GM18858 (cell line): ENCODE measurements at regions not wholly inside any gene's neighbourhood (a gene's known extent, or its start where the extent isn't known, plus 50 kb on each side); places are given as distances from the start of the nearest gene placed in this dataset.
"Not testable (repeated sequence)": the region's sequence is repeated elsewhere in the genome, so short reads cannot be mapped to it uniquely, and the experiment has no call there.

Experiments
- ATAC-seq: cut with Tn5 transposase; IDR thresholded peaks from one replicate; pipeline ENCODE4 v1.9.1; 2021; ENCODE audit not compliant: unreplicated experiment

- ATAC-seq, result no peak
Observed at GRCh38 chr1:60891281-60891680, 191.1 kb upstream of the NFIA start.

- no peak for ATAC-seq
Observed at GRCh38 chr1:60890664-60891063, 191.7 kb upstream of the NFIA start.

DNA sequence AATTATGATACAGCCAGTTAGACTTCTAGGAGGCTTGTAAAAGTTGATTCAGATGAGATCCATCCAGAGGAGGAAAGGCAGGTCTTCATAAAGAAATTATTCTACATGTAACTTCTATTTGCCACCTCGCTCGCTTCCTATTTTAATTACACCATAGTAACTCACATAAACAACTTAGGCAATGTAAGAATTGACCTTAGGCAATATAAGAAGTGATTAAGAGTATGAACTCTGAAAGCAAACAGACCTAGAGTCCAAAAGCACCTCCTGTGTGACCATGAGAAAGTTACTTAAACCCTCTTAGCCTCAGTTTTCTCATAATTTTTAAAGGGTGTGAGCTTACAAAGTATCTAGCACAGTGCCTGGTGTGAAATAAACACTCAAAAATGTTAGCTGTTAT, 192.7 kb upstream of the NFIA start:
- ATAC-seq, result no peak

GRCh38 chr1:60888126-60888525, 194.2 kb upstream of the NFIA start:
- no peak for ATAC-seq

DNA sequence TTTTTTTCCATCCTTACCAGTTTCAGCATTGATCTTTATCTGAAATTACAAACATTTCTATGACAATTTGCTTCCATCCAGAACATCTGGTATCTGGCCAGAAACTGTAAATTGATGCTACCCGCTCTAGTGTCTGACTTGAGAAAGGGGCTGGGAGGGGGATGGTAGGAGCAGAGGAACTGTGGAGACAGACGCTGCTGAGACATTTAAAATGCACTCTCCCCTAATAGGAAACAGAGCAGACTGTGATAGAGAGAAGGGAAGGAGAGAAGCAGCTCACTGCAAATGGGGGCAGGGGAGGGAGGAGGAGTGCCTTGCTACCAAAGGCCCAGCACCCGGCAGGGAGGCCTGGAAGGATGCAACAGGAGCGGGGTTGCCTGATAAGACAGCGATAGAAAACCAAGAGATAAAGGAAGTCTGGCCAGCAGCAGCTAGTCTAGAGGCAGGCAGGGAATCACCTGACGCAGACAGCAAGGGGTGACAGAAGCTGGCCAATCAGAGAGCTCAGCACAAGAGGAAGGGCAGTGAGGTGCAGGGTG, 195.5 kb upstream of the NFIA start:
- no peak for ATAC-seq

DNA sequence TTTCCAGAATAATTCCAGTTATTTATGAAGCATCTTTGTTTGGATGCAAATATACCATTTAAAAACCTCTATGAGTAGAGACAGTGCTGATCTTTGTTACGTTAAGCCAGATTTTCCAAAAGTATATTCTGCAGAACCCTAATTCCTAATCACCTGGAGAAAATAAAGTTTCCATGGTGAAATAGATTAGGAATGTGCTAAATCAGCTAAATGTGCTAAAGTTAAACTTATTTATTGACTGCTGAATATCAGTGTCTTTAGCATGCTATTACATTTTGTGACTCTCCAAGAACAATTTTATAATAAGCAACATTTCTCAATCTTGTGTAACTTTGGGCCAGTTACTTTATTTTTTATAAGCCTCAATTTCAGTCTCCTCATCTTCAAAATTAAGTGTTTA, 196.3 kb upstream of the NFIA start:
- ATAC-seq, result no peak

- no peak for ATAC-seq
Observed at GRCh38 chr1:60880202-60880601, 202.2 kb upstream of the NFIA start.

DNA sequence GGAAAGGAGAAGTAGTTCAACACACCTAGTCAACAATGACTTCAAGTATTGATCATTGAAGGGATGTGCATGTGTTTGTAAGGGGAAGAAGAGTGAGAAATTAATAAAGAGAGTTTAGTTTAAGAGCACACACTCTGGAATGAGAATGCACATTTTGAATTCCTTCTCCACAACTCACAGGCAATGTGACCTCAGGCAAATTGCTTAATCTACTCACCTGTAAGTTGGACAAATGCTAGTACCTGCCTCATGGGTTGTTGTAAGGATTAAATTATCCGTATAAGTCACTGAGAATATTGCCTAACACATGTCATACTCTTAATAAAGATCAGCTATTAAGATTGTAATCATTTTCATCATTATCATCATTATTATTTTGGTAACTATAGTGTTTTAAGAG, 204.0 kb upstream of the NFIA start:
- ATAC-seq, result no peak

DNA sequence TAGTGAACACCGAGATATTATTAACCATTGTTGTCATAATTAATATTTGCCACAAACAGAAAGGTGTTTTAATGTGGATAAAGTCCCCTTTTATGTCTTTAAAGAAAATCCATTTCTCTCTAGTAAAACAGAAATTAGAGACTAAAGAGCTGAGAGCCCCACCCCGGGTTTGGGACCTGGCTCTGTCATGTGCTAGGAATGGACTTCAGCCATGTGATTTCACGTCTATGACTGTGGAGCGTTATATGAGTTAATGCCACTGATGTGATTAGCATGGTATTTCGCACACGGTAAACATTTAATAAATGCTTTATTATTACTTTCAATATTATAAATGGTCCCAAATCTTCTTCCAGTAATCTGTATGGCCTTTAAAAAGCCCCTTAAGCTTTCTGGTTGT, 205.0 kb upstream of the NFIA start:
- no peak for ATAC-seq

DNA sequence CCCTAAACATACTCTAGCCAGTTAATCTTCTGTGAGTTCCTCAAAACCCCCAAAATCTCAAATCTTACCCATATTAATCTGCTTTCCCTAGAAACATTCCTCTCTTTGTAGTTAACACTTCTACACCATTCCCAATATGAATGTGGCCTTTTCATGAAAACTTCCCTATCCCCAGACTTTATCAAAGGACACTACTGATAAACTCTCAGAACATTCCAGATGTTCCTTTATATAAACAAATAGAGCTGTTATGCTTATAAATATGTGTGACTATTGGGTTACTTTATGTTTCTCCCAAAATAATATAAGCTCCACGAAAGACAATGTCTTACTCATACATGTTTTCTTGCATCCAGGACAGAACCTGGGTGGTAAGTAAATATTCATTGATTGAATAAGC, 205.4 kb upstream of the NFIA start:
- ATAC-seq, result no peak

GRCh38 chr1:60875138-60875537, 207.2 kb upstream of the NFIA start:
- no peak for ATAC-seq

GRCh38 chr1:60874718-60875117, 207.6 kb upstream of the NFIA start:
- ATAC-seq, result no peak

- not testable (repeated sequence) for ATAC-seq
Observed at GRCh38 chr1:60873396-60873795, 209.0 kb upstream of the NFIA start.

GRCh38 chr1:60872426-60873054, 209.8 kb upstream of the NFIA start:
- no peak for ATAC-seq

DNA sequence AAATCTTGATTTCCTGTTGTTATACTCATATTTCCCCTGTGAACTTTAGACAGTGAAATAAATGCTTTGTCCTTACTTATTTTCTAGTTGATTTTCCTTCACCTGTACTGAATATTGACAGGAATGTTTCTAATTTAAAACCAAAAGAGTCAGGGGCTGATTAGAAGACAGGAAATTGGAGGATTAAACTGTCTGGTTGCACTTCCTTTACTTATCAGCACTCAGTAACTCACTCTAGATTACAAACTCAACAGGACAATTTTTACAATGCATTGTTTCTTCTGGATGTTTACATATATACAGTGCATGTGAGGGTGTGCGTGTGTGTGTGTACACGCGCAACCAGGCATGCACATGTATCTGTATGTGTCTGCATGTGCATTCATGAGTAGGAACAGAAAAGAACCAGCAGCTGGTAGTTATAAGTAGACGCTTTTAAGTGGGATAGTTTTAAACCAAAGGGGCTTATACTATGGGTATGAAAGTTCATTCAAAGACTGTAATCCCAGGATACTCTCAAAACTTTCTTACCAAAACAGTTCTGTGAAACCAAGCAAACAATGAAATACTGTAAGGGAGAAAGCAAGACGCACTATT, 212.0 kb upstream of the NFIA start:
- no peak for ATAC-seq

DNA sequence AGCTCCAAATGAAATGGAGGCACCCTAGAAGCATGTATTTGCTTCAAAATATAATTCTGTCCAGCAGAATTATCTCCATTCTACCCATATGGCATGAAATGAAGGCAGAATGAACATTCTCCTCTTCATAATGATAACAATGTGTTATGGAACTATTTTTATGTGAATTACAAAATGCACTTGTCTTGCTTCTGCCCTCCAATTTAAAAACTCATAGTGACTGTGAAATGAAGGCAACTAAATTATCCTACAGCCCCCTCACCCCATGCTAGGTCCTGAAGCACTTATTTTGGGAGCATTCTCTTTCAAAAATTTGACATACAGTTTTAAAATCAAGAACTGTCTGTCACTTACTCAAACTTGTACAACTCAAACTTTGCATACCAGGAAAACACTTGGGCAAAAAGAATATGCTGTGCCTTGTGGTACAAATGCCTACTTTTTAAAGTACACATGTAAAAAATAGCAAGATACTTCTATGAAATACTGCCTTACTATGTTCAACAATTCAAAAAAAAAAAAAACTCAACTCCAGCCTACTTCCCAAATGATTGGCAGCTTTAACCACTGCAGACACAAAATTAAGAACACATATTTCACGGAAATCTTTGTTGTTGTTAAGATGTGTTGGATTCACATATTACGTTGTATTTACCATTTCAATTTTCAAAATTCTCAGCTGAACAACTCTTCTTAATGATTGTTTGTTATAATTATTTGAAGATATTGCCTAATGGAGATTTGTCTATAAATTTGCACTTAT, 213.3 kb upstream of the NFIA start:
- no peak for ATAC-seq

GRCh38 chr1:60867782-60868181, 214.6 kb upstream of the NFIA start:
- no peak for ATAC-seq

- no peak for ATAC-seq
Observed at GRCh38 chr1:60866917-60867531, 215.3 kb upstream of the NFIA start.

DNA sequence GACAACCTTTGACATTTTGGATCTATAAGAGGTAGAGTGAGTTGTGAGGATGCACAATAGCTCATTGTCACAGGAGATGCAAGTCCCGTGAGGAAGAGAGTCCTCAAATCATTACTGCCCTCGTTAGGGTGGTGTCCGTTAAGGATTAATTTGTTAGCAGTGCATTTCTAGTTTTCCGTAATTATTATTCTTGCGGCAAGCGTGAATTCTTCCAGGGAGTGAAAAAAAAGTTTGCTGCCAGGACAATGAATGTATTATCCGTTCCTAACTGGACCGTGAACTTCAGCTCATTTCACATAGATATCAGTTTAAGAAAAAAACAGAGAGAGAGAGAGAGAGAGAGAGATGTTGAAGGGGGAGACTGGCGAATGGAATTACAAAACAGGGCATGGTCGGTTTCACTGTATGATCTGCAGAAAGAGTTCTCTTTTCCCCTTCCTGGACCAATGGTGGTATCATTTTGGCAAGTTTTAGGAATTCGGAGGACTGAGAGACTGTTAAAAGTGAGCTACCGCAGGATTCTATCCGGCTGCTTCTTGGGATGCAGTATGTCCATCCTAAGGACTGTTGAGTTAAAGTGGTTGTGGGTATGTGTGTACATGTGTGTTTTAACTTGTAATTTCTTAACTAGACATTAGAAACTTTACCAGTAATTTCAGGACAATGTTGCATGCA, 216.0 kb upstream of the NFIA start:
- no peak for ATAC-seq

DNA sequence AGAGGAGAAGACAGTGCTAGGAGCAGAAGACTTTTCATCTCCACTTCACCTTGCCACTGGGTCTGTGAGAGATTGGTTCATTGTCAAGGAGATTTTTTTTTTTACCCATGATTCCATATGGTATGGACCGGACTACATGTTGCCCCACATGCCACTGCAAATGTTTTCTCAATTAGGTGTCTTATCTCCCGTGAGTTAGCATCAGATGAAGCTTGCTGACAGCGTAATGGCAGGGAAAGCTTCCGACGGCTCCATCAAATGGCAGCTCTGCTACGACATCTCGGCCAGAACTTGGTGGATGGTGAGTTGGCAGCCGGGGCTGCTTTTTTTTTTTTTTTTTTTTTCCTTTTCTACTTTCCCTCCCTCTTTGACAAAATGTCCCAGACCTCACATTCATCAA, 217.2 kb upstream of the NFIA start:
- ATAC-seq, result no peak

- ATAC-seq, result no peak
Observed at GRCh38 chr1:60864722-60865121, 217.6 kb upstream of the NFIA start.
